Rectal smooth muscle tissue (tissue), 1 donor: ENCODE measurements at regions not wholly inside any gene's neighbourhood (a gene's known extent, or its start where the extent isn't known, plus 50 kb on each side); places are given as distances from the start of the nearest gene placed in this dataset.
"Not testable (repeated sequence)": the region's sequence is repeated elsewhere in the genome, so short reads cannot be mapped to it uniquely, and the experiment has no call there.

Experiments
- H3K27ac ChIP-seq: one replicate; pipeline ENCODE4 v1.7.0; 2013; ENCODE audit warnings: low read depth, low read length, inconsistent platforms
- H3K27me3 ChIP-seq: one replicate; pipeline ENCODE4 v1.7.0; 2013; ENCODE audit warnings: low read length; ENCODE audit not compliant: control insufficient read depth, insufficient read depth
- H3K36me3 ChIP-seq: one replicate; pipeline ENCODE4 v1.7.0; 2013; ENCODE audit warnings: low read length; ENCODE audit not compliant: control insufficient read depth, insufficient read depth
- H3K4me1 ChIP-seq: one replicate; pipeline ENCODE4 v1.7.0; 2013; ENCODE audit warnings: low read length; ENCODE audit not compliant: control insufficient read depth, insufficient read depth
- H3K4me3 ChIP-seq: one replicate; pipeline ENCODE4 v1.7.0; 2013; ENCODE audit warnings: low read length
- H3K9ac ChIP-seq: one replicate; pipeline ENCODE4 v1.7.0; 2013; ENCODE audit warnings: low read length

- not testable (repeated sequence) for H3K36me3 ChIP-seq, H3K27ac ChIP-seq, H3K4me3 ChIP-seq, H3K27me3 ChIP-seq, H3K4me1 ChIP-seq, H3K9ac ChIP-seq
Observed at GRCh38 chr5:109551234-109551633, 138.5 kb upstream of the MAN2A1 start.

GRCh38 chr5:109550077-109550476, 139.7 kb upstream of the MAN2A1 start:
- H3K4me1 ChIP-seq, result no peaks in the 10 kb centered on the region
- no peak overlapping the region for H3K4me3 ChIP-seq
- H3K9ac ChIP-seq, result no peak overlapping the region
- H3K27me3 ChIP-seq, result no peaks in the 10 kb centered on the region
- H3K36me3 ChIP-seq, result no peaks in the 10 kb centered on the region
- no peak overlapping the region for H3K27ac ChIP-seq

- Histone ChIP-seq H3K27ac (no peak overlapping the region), H3K27me3 (no peaks in the 10 kb centered on the region), H3K4me3 (no peak overlapping the region), H3K9ac (no peak overlapping the region), H3K36me3 (no peaks in the 10 kb centered on the region), H3K4me1 (no peaks in the 10 kb centered on the region)
Observed at GRCh38 chr5:109546461-109546860, 136.7 kb upstream of the PJA2 start.

- not testable (repeated sequence) for H3K27me3 ChIP-seq, H3K4me3 ChIP-seq, H3K9ac ChIP-seq, H3K27ac ChIP-seq, H3K4me1 ChIP-seq, H3K36me3 ChIP-seq
Observed at GRCh38 chr5:109544873-109545272, 135.1 kb upstream of the PJA2 start.

- H3K4me3 ChIP-seq, H3K4me1 ChIP-seq, H3K27ac ChIP-seq: not testable (repeated sequence)
Observed at GRCh38 chr5:109538692-109539091, 128.9 kb upstream of the PJA2 start.

GRCh38 chr5:109535090-109535489, 125.3 kb upstream of the PJA2 start:
- not testable (repeated sequence) for H3K36me3 ChIP-seq, H3K4me1 ChIP-seq, H3K27me3 ChIP-seq, H3K4me3 ChIP-seq, H3K27ac ChIP-seq, H3K9ac ChIP-seq

More at GRCh38 chr5:109538692-109539091, 128.9 kb upstream of the PJA2 start:
- not testable (repeated sequence) for H3K9ac ChIP-seq, H3K27me3 ChIP-seq, H3K36me3 ChIP-seq

GRCh38 chr5:109533751-109534272, 124.0 kb upstream of the PJA2 start:
- no peak overlapping the region for H3K27ac ChIP-seq
- no peaks in the 10 kb centered on the region for H3K4me1 ChIP-seq
- H3K9ac ChIP-seq, result no peak overlapping the region

GRCh38 chr5:109532773-109533364, 123.1 kb upstream of the PJA2 start:
- H3K9ac ChIP-seq, result no peak overlapping the region
- H3K4me1 ChIP-seq, result no peaks in the 10 kb centered on the region
- no peaks in the 10 kb centered on the region for H3K27me3 ChIP-seq
- H3K4me3 ChIP-seq, result no peak overlapping the region
- H3K27ac ChIP-seq, result no peak overlapping the region
- H3K36me3 ChIP-seq, result no peaks in the 10 kb centered on the region

More at GRCh38 chr5:109533751-109534272, 124.0 kb upstream of the PJA2 start:
- no peak overlapping the region for H3K4me3 ChIP-seq
- no peaks in the 10 kb centered on the region for H3K36me3 ChIP-seq
- no peaks in the 10 kb centered on the region for H3K27me3 ChIP-seq

GRCh38 chr5:109531262-109531661, 121.5 kb upstream of the PJA2 start:
- Histone ChIP-seq H3K36me3 (no peaks in the 10 kb centered on the region), H3K4me1 (no peaks in the 10 kb centered on the region), H3K4me3 (no peak overlapping the region), H3K27me3 (no peaks in the 10 kb centered on the region), H3K9ac (no peak overlapping the region), H3K27ac (no peak overlapping the region)

GRCh38 chr5:109529987-109530386, 120.2 kb upstream of the PJA2 start:
- Histone ChIP-seq H3K4me3 (no peak overlapping the region), H3K4me1 (no peaks in the 10 kb centered on the region), H3K27me3 (no peaks in the 10 kb centered on the region), H3K36me3 (no peaks in the 10 kb centered on the region), H3K27ac (no peak overlapping the region), H3K9ac (no peak overlapping the region)

GRCh38 chr5:109529520-109529919, 119.7 kb upstream of the PJA2 start:
- Histone ChIP-seq H3K4me1 (no peaks in the 10 kb centered on the region), H3K36me3 (no peaks in the 10 kb centered on the region), H3K9ac (no peak overlapping the region), H3K27me3 (no peaks in the 10 kb centered on the region), H3K27ac (no peak overlapping the region), H3K4me3 (no peak overlapping the region)

- Histone ChIP-seq H3K9ac (no peak overlapping the region), H3K4me3 (no peak overlapping the region), H3K36me3 (no peaks in the 10 kb centered on the region), H3K27me3 (no peaks in the 10 kb centered on the region), H3K4me1 (no peaks in the 10 kb centered on the region), H3K27ac (no peak overlapping the region)
Observed at GRCh38 chr5:109524555-109524954, 114.8 kb upstream of the PJA2 start.

GRCh38 chr5:109524026-109524425, 114.3 kb upstream of the PJA2 start:
- Histone ChIP-seq H3K27me3 (no peaks in the 10 kb centered on the region), H3K4me1 (no peaks in the 10 kb centered on the region), H3K36me3 (no peaks in the 10 kb centered on the region), H3K27ac (no peak overlapping the region), H3K9ac (no peak overlapping the region), H3K4me3 (no peak overlapping the region)
